Smooth muscle cell (in vitro differentiated cells): ENCODE measurements at regions not wholly inside any gene's neighbourhood (a gene's known extent, or its start where the extent isn't known, plus 50 kb on each side); places are given as distances from the start of the nearest gene placed in this dataset.
"Not testable (repeated sequence)": the region's sequence is repeated elsewhere in the genome, so short reads cannot be mapped to it uniquely, and the experiment has no call there.

ENCODE experiments used
- DNase-seq: peaks from one replicate; lab custom pipeline; 2025; ENCODE audit not compliant: unreplicated experiment; lab: John Stamatoyannopoulos, UW
- H2AFZ ChIP-seq: fragments of 200-600 bp; sonication (generic); 2 replicates; pipeline ENCODE4 v1.6.0; 2016; ENCODE audit warnings: antibody characterized with exemption, low read depth, mild to moderate bottlenecking
- H3F3A ChIP-seq: fragments of 200-600 bp; sonication (generic); 2 replicates; pipeline ENCODE4 v1.6.0; 2017; ENCODE audit warnings: antibody characterized with exemption, low read depth
- H3K27ac ChIP-seq: fragments of 200-600 bp; sonication (generic); 2 replicates; pipeline ENCODE4 v1.5.1; 2016; ENCODE audit warnings: low read depth, mild to moderate bottlenecking
- H3K27me3 ChIP-seq: fragments of 200-600 bp; sonication (generic); 2 replicates; pipeline ENCODE4 v1.6.1; 2016; ENCODE audit warnings: low read depth, mild to moderate bottlenecking
- H3K36me3 ChIP-seq: fragments of 200-600 bp; sonication (generic); 2 replicates; pipeline ENCODE4 v1.5.1; 2016; ENCODE audit warnings: low read depth
- H3K4me1 ChIP-seq: fragments of 200-600 bp; sonication (generic); 2 replicates; pipeline ENCODE4 v1.5.1; 2016; ENCODE audit warnings: low read depth
- H3K4me2 ChIP-seq: fragments of 200-600 bp; sonication (generic); 2 replicates; pipeline ENCODE4 v1.6.0; 2016; ENCODE audit warnings: mild to moderate bottlenecking
- H3K4me3 ChIP-seq: fragments of 200-600 bp; sonication (generic); 2 replicates; pipeline ENCODE4 v1.5.1; 2016; ENCODE audit warnings: mild to moderate bottlenecking
- H3K79me2 ChIP-seq: fragments of 200-600 bp; sonication (generic); 2 replicates; pipeline ENCODE4 v1.6.0; 2016; ENCODE audit warnings: low read depth, mild to moderate bottlenecking
- H3K9ac ChIP-seq: fragments of 200-600 bp; sonication (generic); 2 replicates; pipeline ENCODE4 v1.6.0; 2016; ENCODE audit warnings: low read depth
- H3K9me3 ChIP-seq: fragments of 200-600 bp; sonication (generic); replicated peaks from 2 replicates; pipeline ENCODE4 v1.5.1; 2016; ENCODE audit warnings: low read depth
- H4K20me1 ChIP-seq: fragments of 200-600 bp; sonication (generic); 2 replicates; pipeline ENCODE4 v1.6.0; 2016; ENCODE audit warnings: low read depth
- WGBS: methylation state at CpG from one replicate; pipeline ENCODE4 v1.1.7; 2016; ENCODE audit warnings: low lambda C conversion rate; 5-methylcytosine and 5-hydroxymethylcytosine counted together
- TF ChIP-seq, protein P1 (sequence below): fragments of 200-600 bp; sonication (generic); IDR thresholded peaks from 2 replicates; pipeline ENCODE4 v1.5.1; 2017; ENCODE audit warnings: borderline replicate concordance, mild to moderate bottlenecking, antibody characterized with exemption; ENCODE audit not compliant: insufficient read depth, poor library complexity, severe bottlenecking

DNA sequence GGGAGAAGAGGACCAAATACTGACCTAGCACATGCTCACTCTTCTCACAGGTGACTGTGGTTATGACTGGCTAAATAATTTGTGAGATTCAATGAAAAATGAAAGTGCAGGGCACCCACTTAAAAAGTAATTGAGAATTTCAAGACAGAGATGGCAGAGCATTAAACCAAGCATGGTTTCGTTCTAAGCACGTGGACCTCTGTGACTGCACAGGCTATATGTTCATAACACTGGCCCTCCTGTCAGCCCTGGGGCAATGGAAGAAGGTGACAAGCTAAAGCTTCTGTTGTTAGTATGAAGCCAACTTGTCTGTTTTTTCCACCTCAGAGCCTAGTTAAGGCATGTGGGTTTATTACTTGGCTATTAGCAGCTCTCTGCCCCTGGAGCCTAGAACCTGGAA, 130.9 kb downstream of the FASLG start:
- 68% methylated on average over 2 of the region's 2 CpGs for WGBS
- H3K36me3 ChIP-seq = no peaks in the 10 kb centered on the region
- H3K9ac ChIP-seq = no peak overlapping the region
- H4K20me1 ChIP-seq = no peaks in the 10 kb centered on the region
- no peak overlapping the region for H2AFZ ChIP-seq
- H3K79me2 ChIP-seq = no peaks in the 10 kb centered on the region
- no peaks in the 10 kb centered on the region for H3F3A ChIP-seq
- H3K4me2 ChIP-seq = no peak overlapping the region
- DNase-seq = no peak
- no peaks in the 10 kb centered on the region for H3K9me3 ChIP-seq
- H3K4me1 ChIP-seq = no peaks in the 10 kb centered on the region
- TF ChIP-seq, protein P1, sequence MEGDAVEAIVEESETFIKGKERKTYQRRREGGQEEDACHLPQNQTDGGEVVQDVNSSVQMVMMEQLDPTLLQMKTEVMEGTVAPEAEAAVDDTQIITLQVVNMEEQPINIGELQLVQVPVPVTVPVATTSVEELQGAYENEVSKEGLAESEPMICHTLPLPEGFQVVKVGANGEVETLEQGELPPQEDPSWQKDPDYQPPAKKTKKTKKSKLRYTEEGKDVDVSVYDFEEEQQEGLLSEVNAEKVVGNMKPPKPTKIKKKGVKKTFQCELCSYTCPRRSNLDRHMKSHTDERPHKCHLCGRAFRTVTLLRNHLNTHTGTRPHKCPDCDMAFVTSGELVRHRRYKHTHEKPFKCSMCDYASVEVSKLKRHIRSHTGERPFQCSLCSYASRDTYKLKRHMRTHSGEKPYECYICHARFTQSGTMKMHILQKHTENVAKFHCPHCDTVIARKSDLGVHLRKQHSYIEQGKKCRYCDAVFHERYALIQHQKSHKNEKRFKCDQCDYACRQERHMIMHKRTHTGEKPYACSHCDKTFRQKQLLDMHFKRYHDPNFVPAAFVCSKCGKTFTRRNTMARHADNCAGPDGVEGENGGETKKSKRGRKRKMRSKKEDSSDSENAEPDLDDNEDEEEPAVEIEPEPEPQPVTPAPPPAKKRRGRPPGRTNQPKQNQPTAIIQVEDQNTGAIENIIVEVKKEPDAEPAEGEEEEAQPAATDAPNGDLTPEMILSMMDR = no peak
- no peaks in the 10 kb centered on the region for H3K27me3 ChIP-seq
- no peak overlapping the region for H3K4me3 ChIP-seq
- H3K27ac ChIP-seq = no peak overlapping the region

DNA sequence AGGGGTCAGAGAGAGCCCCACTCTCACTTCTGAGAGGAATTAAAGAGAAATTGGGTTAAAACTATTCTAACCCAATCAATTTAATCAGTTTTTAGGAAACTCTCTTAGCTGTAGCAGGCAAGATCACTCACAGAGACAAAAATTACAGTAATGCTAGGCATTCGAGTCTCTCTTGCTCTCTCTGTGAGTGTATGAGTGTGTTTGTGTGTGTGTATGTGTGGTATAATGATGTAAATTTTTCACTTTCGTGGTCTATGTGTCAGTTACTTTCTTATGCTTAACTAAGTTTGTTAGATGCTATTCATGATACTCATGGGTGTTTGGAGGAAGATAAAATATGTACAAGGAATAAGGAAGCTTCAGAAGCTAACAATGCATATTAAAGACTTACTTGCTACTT, 131.3 kb downstream of the FASLG start:
- no peaks in the 10 kb centered on the region for H3K79me2 ChIP-seq
- H3K4me3 ChIP-seq = no peak overlapping the region
- no peak for DNase-seq
- no peak overlapping the region for H2AFZ ChIP-seq
- no peaks in the 10 kb centered on the region for H3K4me1 ChIP-seq
- TF ChIP-seq, protein P1 = no peak
- 69% methylated on average over 2 of the region's 2 CpGs for WGBS
- H3K4me2 ChIP-seq = no peak overlapping the region
- no peaks in the 10 kb centered on the region for H3K36me3 ChIP-seq
- no peak overlapping the region for H3K27ac ChIP-seq
- H3K9me3 ChIP-seq = no peaks in the 10 kb centered on the region
- H3K9ac ChIP-seq = no peak overlapping the region
- H3F3A ChIP-seq = no peaks in the 10 kb centered on the region
- H3K27me3 ChIP-seq = no peaks in the 10 kb centered on the region
- no peaks in the 10 kb centered on the region for H4K20me1 ChIP-seq

DNA sequence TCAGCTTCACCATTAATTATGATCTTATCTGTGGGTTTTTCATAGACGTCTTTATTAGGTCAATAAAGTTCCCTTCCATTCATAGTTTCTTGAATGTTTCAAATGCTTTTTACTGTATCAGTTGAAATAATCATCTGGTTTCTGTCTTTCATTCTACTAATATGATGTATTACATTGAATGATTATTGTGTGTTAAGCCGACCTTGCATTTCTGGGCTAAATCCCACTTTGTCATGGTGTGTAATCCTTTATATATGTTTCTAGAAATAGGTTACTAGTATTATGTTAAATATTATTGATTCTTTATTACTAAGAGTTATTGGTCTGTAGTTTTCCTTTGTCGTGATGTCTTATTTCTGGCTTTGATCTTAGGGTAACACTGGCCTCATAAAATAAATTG, 134.9 kb downstream of the FASLG start:
- no peak overlapping the region for H2AFZ ChIP-seq
- TF ChIP-seq, protein P1 = no peak
- H3F3A ChIP-seq = no peaks in the 10 kb centered on the region
- H4K20me1 ChIP-seq = no peaks in the 10 kb centered on the region
- H3K9me3 ChIP-seq = no peaks in the 10 kb centered on the region
- H3K79me2 ChIP-seq = no peaks in the 10 kb centered on the region
- H3K4me2 ChIP-seq = no peak overlapping the region
- H3K4me1 ChIP-seq = no peaks in the 10 kb centered on the region
- H3K36me3 ChIP-seq = no peaks in the 10 kb centered on the region
- no peak overlapping the region for H3K9ac ChIP-seq
- no peak for DNase-seq
- no peak overlapping the region for H3K27ac ChIP-seq
- no peak overlapping the region for H3K4me3 ChIP-seq
- no peaks in the 10 kb centered on the region for H3K27me3 ChIP-seq
- 88% methylated on average over 3 of the region's 3 CpGs for WGBS

- H3K4me2 ChIP-seq = no peak overlapping the region
- no peak overlapping the region for H2AFZ ChIP-seq
- no peak overlapping the region for H3K4me3 ChIP-seq
- WGBS = 94% methylated on average over 4 of the region's 4 CpGs
- H3K4me1 ChIP-seq = no peaks in the 10 kb centered on the region
- H3K9me3 ChIP-seq = no peaks in the 10 kb centered on the region
- H4K20me1 ChIP-seq = no peaks in the 10 kb centered on the region
- TF ChIP-seq, protein P1 = no peak
- H3K27me3 ChIP-seq = no peaks in the 10 kb centered on the region
- no peaks in the 10 kb centered on the region for H3F3A ChIP-seq
- H3K79me2 ChIP-seq = no peaks in the 10 kb centered on the region
- H3K9ac ChIP-seq = no peak overlapping the region
- no peaks in the 10 kb centered on the region for H3K36me3 ChIP-seq
- no peak overlapping the region for H3K27ac ChIP-seq
- DNase-seq = no peak
Measured at GRCh38 chr1:172795741-172796140, 136.8 kb downstream of the FASLG start.

DNA sequence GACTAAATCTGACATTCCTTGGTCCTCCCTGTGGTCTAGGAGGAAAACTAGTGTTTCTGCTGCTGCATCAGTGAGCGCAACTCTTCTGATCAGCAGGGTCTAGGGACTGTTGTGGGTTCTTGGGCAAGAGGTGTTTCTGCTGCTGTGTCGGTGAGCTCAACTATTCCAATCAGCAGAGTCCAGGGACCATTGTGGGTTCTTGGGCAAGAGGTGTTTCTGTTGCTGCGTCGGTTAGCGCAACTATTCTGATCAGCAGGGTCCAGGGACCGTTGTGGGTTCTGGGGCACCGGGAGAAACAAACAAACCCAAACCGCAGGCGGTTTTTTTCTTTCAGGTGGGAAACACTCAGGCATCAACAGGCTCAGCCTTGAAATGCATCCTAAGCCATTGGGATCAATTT, 140.9 kb downstream of the FASLG start:
- H3K27me3 ChIP-seq, H3K27ac ChIP-seq, DNase-seq, H3F3A ChIP-seq, H3K4me1 ChIP-seq, H4K20me1 ChIP-seq, H3K36me3 ChIP-seq, H3K9ac ChIP-seq, H3K4me3 ChIP-seq, H3K9me3 ChIP-seq, H3K4me2 ChIP-seq, H3K79me2 ChIP-seq, H2AFZ ChIP-seq: not testable (repeated sequence)
- WGBS = 94% methylated on average over 9 of the region's 9 CpGs
